ENCODE measurements at regions not wholly inside any gene's neighbourhood (a gene's known extent, or its start where the extent isn't known, plus 50 kb on each side); places are given as distances from the start of the nearest gene placed in this dataset.

- Mint-ChIP-seq H3K4me3 (ENCODE audit: low read depth) (no peak overlapping the region), H3K4me1 (ENCODE audit: low read depth) (no peaks in the 10 kb centered on the region), H3K27ac (no peak overlapping the region), H3K9me3 (ENCODE audit: low read depth) (peaks cover 12% of the 10 kb centered on the region), H3K27me3 (peaks cover 13% of the 10 kb centered on the region), H3K36me3 (ENCODE audit: insufficient read depth) (no peaks in the 10 kb centered on the region)
- no peak for DNase-seq (ENCODE audit: low spot score, unreplicated experiment)
- TF ChIP-seq CTCF (IDR thresholded peaks at IDR 0.05; ENCODE audit: unreplicated experiment), result no peak
Observed at GRCh38 chr4:151901631-151902030, 140.8 kb upstream of the GATB start.

GRCh38 chr4:151896880-151897279 is 136.1 kb upstream of the GATB start:
- no peaks in the 10 kb centered on the region for H3K4me1 Mint-ChIP-seq (ENCODE audit: low read depth)
- H3K27me3 Mint-ChIP-seq, result peaks cover 14% of the 10 kb centered on the region
- DNase-seq (ENCODE audit: low spot score, unreplicated experiment), result no peak
- peaks cover 6% of the 10 kb centered on the region for H3K9me3 Mint-ChIP-seq (ENCODE audit: low read depth)
- H3K4me3 Mint-ChIP-seq (ENCODE audit: low read depth), result no peak overlapping the region
- no peaks in the 10 kb centered on the region for H3K36me3 Mint-ChIP-seq (ENCODE audit: insufficient read depth)
- no peak for TF ChIP-seq CTCF (IDR thresholded peaks at IDR 0.05; ENCODE audit: unreplicated experiment)
- H3K27ac Mint-ChIP-seq, result no peak overlapping the region

GRCh38 chr4:151895671-151896070 is 134.9 kb upstream of the GATB start:
- H3K27ac Mint-ChIP-seq, result no peak overlapping the region
- no peaks in the 10 kb centered on the region for H3K9me3 Mint-ChIP-seq (ENCODE audit: low read depth)
- TF ChIP-seq CTCF (IDR thresholded peaks at IDR 0.05; ENCODE audit: unreplicated experiment), result no peak
- no peak for DNase-seq (ENCODE audit: low spot score, unreplicated experiment)
- H3K36me3 Mint-ChIP-seq (ENCODE audit: insufficient read depth), result no peaks in the 10 kb centered on the region
- H3K27me3 Mint-ChIP-seq, result peaks cover 20% of the 10 kb centered on the region
- H3K4me3 Mint-ChIP-seq (ENCODE audit: low read depth), result no peak overlapping the region
- no peaks in the 10 kb centered on the region for H3K4me1 Mint-ChIP-seq (ENCODE audit: low read depth)

- DNase-seq (ENCODE audit: low spot score, unreplicated experiment), result no peak
- peaks cover 20% of the 10 kb centered on the region for H3K27me3 Mint-ChIP-seq
- H3K36me3 Mint-ChIP-seq (ENCODE audit: insufficient read depth), result no peaks in the 10 kb centered on the region
- H3K9me3 Mint-ChIP-seq (ENCODE audit: low read depth), result no peaks in the 10 kb centered on the region
- H3K4me3 Mint-ChIP-seq (ENCODE audit: low read depth), result no peak overlapping the region
- H3K27ac Mint-ChIP-seq, result no peak overlapping the region
- H3K4me1 Mint-ChIP-seq (ENCODE audit: low read depth), result no peaks in the 10 kb centered on the region
- TF ChIP-seq CTCF (IDR thresholded peaks at IDR 0.05; ENCODE audit: unreplicated experiment), result no peak
Observed at GRCh38 chr4:151894246-151894645, 133.4 kb upstream of the GATB start.

- no peak for DNase-seq (ENCODE audit: low spot score, unreplicated experiment)
- H3K9me3 Mint-ChIP-seq (ENCODE audit: low read depth), result no peaks in the 10 kb centered on the region
- peaks cover 14% of the 10 kb centered on the region for H3K27me3 Mint-ChIP-seq
- no peak overlapping the region for H3K4me3 Mint-ChIP-seq (ENCODE audit: low read depth)
- H3K36me3 Mint-ChIP-seq (ENCODE audit: insufficient read depth), result no peaks in the 10 kb centered on the region
- no peak overlapping the region for H3K27ac Mint-ChIP-seq
- TF ChIP-seq CTCF (IDR thresholded peaks at IDR 0.05; ENCODE audit: unreplicated experiment), result no peak
- H3K4me1 Mint-ChIP-seq (ENCODE audit: low read depth), result no peaks in the 10 kb centered on the region
Observed at GRCh38 chr4:151888367-151888866, 127.6 kb upstream of the GATB start.

Data from progenitor cell of endocrine pancreas (in vitro differentiated cells).